Left ventricle myocardium superior (tissue), 1 donor: ENCODE measurements at regions not wholly inside any gene's neighbourhood (a gene's known extent, or its start where the extent isn't known, plus 50 kb on each side); places are given as distances from the start of the nearest gene placed in this dataset.
"Not testable (repeated sequence)": the region's sequence is repeated elsewhere in the genome, so short reads cannot be mapped to it uniquely, and the experiment has no call there.

Experiments
- ATAC-seq: fragments of 200-7000 bp; cut with Tn5 transposase; one replicate; pipeline ENCODE4 v1.9.1; 2020; ENCODE audit warnings: mild to moderate bottlenecking, moderate library complexity
- DNase-seq: peaks from one replicate; pipeline ENCODE4 v3.0.0-alpha.2; 2020
- intact Hi-C: fragments of 100-400 bp; cut with micrococcal nuclease; formaldehyde crosslinking; loops from one replicate; pipeline ENCODE4 v1.11.0; 2022
- donor health status: DM: no; HTN: yes; CAD: no; lungs with severe emphysema.

- DNase-seq, ATAC-seq, intact Hi-C loops: not testable (repeated sequence)
These were observed 124.5 kb downstream of the ACTL7B start for GRCh38 chr9:108731292-108731691.

GRCh38 chr9:108727580-108728111, 128.1 kb downstream of the ACTL7B start:
- ATAC-seq (peak; percentile 99), DNase-seq (peak; percentile 80)
- intact Hi-C loops = no loop called here

- intact Hi-C loops = no loop called here
- ATAC-seq = no peak
- no peak for DNase-seq
These were observed 131.1 kb downstream of the ACTL7B start for GRCh38 chr9:108724652-108725051.

- no peak for ATAC-seq
- intact Hi-C loops = no loop called here
These were observed 131.7 kb downstream of the ACTL7B start for GRCh38 chr9:108724122-108724521.

GRCh38 chr9:108722396-108722795, 133.4 kb downstream of the ACTL7B start:
- no peak for ATAC-seq
- peak; percentile 35 for DNase-seq
- intact Hi-C loops = no loop called here

More at GRCh38 chr9:108724122-108724521, 131.7 kb downstream of the ACTL7B start:
- DNase-seq = no peak

GRCh38 chr9:108720191-108720642, 135.6 kb downstream of the ACTL7B start:
- DNase-seq (no peak), ATAC-seq (no peak)
- intact Hi-C loops = no loop called here

GRCh38 chr9:108710424-108710823, 145.4 kb downstream of the ACTL7B start:
- ATAC-seq (no peak), DNase-seq (no peak)
- intact Hi-C loops = no loop called here

- ATAC-seq = no peak
- intact Hi-C loops = no loop called here
- no peak for DNase-seq
These were observed 145.8 kb downstream of the ACTL7B start for GRCh38 chr9:108709997-108710396.

GRCh38 chr9:108709126-108709525, 146.7 kb downstream of the ACTL7B start:
- DNase-seq (no peak), ATAC-seq (no peak)

GRCh38 chr9:108708448-108708847, 147.3 kb downstream of the ACTL7B start:
- intact Hi-C loops = no loop called here
- ATAC-seq (peak; percentile 71), DNase-seq (no peak)

More at GRCh38 chr9:108709126-108709525, 146.7 kb downstream of the ACTL7B start:
- intact Hi-C loops = no loop called here

GRCh38 chr9:108707120-108707519, 148.7 kb downstream of the ACTL7B start:
- DNase-seq (no peak), ATAC-seq (no peak)
- intact Hi-C loops = no loop called here

GRCh38 chr9:108704156-108704852, 151.5 kb downstream of the ACTL7B start:
- intact Hi-C loops = no loop called here
- ATAC-seq (peak; percentile 43), DNase-seq (no peak)

- DNase-seq (no peak), ATAC-seq (no peak)
- intact Hi-C loops = no loop called here
These were observed 152.4 kb downstream of the ACTL7B start for GRCh38 chr9:108703429-108703828.

- ATAC-seq (no peak), DNase-seq (no peak)
- intact Hi-C loops = no loop called here
These were observed 153.1 kb downstream of the ACTL7B start for GRCh38 chr9:108702681-108703080.

GRCh38 chr9:108698801-108699200, 157.0 kb downstream of the ACTL7B start:
- ATAC-seq = no peak
- DNase-seq = no peak
- intact Hi-C loops = no loop called here

- no peak for DNase-seq
- no peak for ATAC-seq
- intact Hi-C loops = no loop called here
These were observed 157.6 kb downstream of the ACTL7B start for GRCh38 chr9:108698231-108698630.

- ATAC-seq = no peak
- intact Hi-C loops = no loop called here
- no peak for DNase-seq
These were observed 159.6 kb downstream of the ACTL7B start for GRCh38 chr9:108696156-108696555.

GRCh38 chr9:108694170-108694569, 161.6 kb downstream of the ACTL7B start:
- no peak for ATAC-seq
- intact Hi-C loops = no loop called here

GRCh38 chr9:108691614-108692013, 164.2 kb downstream of the ACTL7B start:
- intact Hi-C loops = no loop called here
- DNase-seq = no peak
- ATAC-seq = no peak

More at GRCh38 chr9:108694170-108694569, 161.6 kb downstream of the ACTL7B start:
- DNase-seq = no peak

GRCh38 chr9:108688676-108689075, 167.1 kb downstream of the ACTL7B start:
- intact Hi-C loops = no loop called here
- DNase-seq (no peak), ATAC-seq (no peak)

- no peak for DNase-seq
- ATAC-seq = no peak
- intact Hi-C loops = no loop called here
These were observed 167.7 kb downstream of the ACTL7B start for GRCh38 chr9:108688051-108688450.
